ENCODE measurements at regions not wholly inside any gene's neighbourhood (a gene's known extent, or its start where the extent isn't known, plus 50 kb on each side); places are given as distances from the start of the nearest gene placed in this dataset.

DNA sequence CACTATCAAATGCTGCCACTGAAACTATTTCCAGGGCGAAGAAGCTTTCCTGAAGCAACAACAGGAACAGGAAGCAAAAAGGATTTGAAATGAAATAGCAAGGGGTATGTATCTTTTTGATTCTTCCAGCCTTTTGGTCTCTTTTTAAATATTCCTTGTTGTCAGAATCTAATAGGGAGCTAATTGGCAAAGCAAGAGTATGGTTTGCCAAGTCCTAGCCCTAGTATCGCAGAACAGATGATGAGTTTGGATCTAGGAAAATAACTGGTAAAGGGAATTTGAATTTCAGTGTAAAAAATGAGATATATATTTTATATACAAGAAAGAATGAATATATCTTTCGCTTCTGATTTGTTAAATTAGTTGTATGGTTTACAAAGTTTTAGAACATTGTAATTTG is 252.5 kb downstream of the ANKRD7 start:
- H3K4me3 ChIP-seq (ENCODE audit: control insufficient read depth, low read depth, low read length): no peak overlapping the region
- DNase-seq (ENCODE audit: low read depth): no peak
- TF ChIP-seq, protein P1, sequence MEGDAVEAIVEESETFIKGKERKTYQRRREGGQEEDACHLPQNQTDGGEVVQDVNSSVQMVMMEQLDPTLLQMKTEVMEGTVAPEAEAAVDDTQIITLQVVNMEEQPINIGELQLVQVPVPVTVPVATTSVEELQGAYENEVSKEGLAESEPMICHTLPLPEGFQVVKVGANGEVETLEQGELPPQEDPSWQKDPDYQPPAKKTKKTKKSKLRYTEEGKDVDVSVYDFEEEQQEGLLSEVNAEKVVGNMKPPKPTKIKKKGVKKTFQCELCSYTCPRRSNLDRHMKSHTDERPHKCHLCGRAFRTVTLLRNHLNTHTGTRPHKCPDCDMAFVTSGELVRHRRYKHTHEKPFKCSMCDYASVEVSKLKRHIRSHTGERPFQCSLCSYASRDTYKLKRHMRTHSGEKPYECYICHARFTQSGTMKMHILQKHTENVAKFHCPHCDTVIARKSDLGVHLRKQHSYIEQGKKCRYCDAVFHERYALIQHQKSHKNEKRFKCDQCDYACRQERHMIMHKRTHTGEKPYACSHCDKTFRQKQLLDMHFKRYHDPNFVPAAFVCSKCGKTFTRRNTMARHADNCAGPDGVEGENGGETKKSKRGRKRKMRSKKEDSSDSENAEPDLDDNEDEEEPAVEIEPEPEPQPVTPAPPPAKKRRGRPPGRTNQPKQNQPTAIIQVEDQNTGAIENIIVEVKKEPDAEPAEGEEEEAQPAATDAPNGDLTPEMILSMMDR (conservative IDR thresholded peaks at IDR 0.05; ENCODE audit: control insufficient read depth, insufficient read depth, low read depth, low read length): no peak

- TF ChIP-seq, protein P1 (conservative IDR thresholded peaks at IDR 0.05; ENCODE audit: control insufficient read depth, insufficient read depth, low read depth, low read length): no peak
- no peak overlapping the region for H3K4me3 ChIP-seq (ENCODE audit: control insufficient read depth, low read depth, low read length)
- no peak for DNase-seq (ENCODE audit: low read depth)
Measured at GRCh38 chr7:118478236-118478635, 253.7 kb downstream of the ANKRD7 start.

DNA sequence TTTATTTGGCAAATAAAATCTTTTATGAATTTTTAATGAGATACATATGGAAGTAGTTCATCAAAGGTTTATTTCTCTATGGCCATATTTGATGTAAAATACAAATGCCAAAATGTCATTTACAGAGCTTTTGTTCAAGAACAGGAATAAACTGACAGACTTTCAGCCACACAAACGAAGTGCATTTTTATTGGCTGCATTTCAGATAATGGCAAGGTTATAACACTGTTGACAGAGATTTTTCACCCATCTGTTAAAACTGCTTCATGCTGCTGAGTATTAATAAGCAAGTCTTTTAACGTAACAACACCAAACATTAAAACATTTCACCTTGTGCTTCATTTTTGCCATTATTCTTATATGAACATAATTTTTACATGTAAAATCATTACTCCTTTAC is 254.4 kb downstream of the ANKRD7 start:
- DNase-seq (ENCODE audit: low read depth): no peak
- H3K4me3 ChIP-seq (ENCODE audit: control insufficient read depth, low read depth, low read length): no peak overlapping the region

DNA sequence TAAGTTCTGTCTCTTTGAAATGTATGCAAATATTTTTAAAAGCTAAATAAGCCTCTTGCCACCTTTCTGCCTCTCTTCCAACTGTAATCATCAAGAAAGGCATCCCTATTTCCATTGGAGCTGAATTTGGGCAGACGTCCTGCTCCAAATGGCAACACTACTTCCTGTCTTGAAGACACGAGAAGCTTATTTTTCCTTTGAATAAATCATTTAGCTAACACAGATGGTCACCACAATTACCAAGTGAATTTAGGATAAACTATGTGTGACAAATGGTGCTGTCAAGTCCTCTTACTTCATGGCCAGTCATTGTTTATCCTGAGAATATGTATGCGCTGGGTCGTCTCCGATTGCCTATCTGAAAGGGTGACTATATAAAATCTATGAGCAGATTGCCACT is 268.0 kb downstream of the ANKRD7 start:
- DNase-seq (ENCODE audit: low read depth): no peak
- TF ChIP-seq, protein P1 (conservative IDR thresholded peaks at IDR 0.05; ENCODE audit: control insufficient read depth, insufficient read depth, low read depth, low read length): no peak
- H3K4me3 ChIP-seq (ENCODE audit: control insufficient read depth, low read depth, low read length): no peak overlapping the region

More for the DNA sequence above, 254.4 kb downstream of the ANKRD7 start:
- TF ChIP-seq, protein P1 (conservative IDR thresholded peaks at IDR 0.05; ENCODE audit: control insufficient read depth, insufficient read depth, low read depth, low read length): no peak

DNA sequence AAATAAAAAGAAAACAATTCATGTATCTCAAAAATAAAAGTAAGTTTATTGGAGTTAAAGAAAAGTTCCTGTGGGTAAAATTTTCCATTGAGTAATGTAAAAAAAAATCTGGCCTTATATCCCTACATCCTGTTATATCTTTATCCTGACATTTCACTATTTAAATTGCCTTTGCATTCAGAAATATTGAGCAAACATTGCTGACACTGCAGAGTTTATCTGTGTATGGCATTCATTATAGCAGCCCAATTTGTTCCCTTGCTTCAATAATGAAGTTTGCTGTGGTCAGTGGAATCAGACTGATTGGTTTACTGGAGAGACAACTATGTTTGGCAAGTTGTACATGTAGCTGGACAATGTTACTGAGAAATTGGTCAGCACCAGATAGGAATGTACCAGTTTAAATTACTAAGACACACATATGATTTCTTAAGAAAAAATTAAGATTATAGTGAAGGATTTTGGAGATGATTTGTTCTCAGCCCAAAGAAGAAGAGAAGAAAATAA is 271.7 kb downstream of the ANKRD7 start:
- H3K4me3 ChIP-seq (ENCODE audit: control insufficient read depth, low read depth, low read length): no peak overlapping the region
- DNase-seq (ENCODE audit: low read depth): no peak
- TF ChIP-seq, protein P1 (conservative IDR thresholded peaks at IDR 0.05; ENCODE audit: control insufficient read depth, insufficient read depth, low read depth, low read length): no peak

- TF ChIP-seq, protein P1 (conservative IDR thresholded peaks at IDR 0.05; ENCODE audit: control insufficient read depth, insufficient read depth, low read depth, low read length): no peak
- no peak for DNase-seq (ENCODE audit: low read depth)
- H3K4me3 ChIP-seq (ENCODE audit: control insufficient read depth, low read depth, low read length): no peak overlapping the region
Measured at GRCh38 chr7:118502235-118502634, 277.7 kb downstream of the ANKRD7 start.

DNA sequence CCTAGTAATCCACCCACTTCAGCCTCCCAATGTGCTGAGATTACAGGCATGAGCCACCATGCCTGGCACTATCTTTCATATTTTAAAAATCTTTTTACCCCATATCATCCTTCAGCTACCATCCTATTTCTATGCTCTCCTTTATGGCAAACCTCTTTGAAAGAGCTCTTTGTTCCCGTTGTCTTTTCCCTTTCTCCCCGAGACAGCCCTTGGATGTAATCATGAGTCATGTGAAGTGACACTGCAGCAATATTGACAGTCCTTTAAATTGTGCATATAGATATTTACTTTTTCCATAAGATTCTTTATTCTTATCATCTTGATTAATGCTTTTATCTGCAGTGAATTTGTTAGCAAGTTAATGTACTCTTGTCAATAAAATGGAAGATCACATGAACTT is 286.6 kb downstream of the ANKRD7 start:
- no peak overlapping the region for H3K4me3 ChIP-seq (ENCODE audit: control insufficient read depth, low read depth, low read length)
- DNase-seq (ENCODE audit: low read depth): no peak
- TF ChIP-seq, protein P1 (conservative IDR thresholded peaks at IDR 0.05; ENCODE audit: control insufficient read depth, insufficient read depth, low read depth, low read length): no peak

Measured in fibroblast of mammary gland (primary cell).